LNCAP (cell line): ENCODE measurements at regions not wholly inside any gene's neighbourhood (a gene's known extent, or its start where the extent isn't known, plus 50 kb on each side); places are given as distances from the start of the nearest gene placed in this dataset.

ENCODE experiments used
- TF ChIP-seq, protein P1 (sequence below): fragments of 450-650 bp; IDR thresholded peaks from 2 replicates; pipeline ENCODE4 v1.5.1; 2017; ENCODE audit warnings: mild to moderate bottlenecking

- TF ChIP-seq, protein P1, sequence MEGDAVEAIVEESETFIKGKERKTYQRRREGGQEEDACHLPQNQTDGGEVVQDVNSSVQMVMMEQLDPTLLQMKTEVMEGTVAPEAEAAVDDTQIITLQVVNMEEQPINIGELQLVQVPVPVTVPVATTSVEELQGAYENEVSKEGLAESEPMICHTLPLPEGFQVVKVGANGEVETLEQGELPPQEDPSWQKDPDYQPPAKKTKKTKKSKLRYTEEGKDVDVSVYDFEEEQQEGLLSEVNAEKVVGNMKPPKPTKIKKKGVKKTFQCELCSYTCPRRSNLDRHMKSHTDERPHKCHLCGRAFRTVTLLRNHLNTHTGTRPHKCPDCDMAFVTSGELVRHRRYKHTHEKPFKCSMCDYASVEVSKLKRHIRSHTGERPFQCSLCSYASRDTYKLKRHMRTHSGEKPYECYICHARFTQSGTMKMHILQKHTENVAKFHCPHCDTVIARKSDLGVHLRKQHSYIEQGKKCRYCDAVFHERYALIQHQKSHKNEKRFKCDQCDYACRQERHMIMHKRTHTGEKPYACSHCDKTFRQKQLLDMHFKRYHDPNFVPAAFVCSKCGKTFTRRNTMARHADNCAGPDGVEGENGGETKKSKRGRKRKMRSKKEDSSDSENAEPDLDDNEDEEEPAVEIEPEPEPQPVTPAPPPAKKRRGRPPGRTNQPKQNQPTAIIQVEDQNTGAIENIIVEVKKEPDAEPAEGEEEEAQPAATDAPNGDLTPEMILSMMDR = no peak
Observed at GRCh38 chr1:221829327-221830015, 87.6 kb upstream of the DUSP10 start.

DNA sequence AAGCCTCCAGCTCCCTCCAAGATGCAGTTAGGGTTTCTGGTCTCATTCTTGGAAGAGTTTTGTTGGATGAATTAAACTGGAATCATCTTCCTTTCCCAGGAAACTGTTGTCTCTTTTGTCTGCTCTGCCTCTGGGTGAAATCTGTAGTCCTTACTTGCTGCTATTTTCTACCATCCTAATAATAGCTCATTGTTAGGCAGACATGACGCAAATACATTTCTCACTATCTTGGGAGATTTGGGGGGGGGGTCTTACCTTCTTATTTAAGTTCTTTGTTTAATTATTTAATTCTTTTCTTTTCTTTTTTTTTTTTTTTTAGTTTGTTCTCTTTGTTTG lies 85.4 kb upstream of the DUSP10 start:
- TF ChIP-seq, protein P1 = no peak

DNA sequence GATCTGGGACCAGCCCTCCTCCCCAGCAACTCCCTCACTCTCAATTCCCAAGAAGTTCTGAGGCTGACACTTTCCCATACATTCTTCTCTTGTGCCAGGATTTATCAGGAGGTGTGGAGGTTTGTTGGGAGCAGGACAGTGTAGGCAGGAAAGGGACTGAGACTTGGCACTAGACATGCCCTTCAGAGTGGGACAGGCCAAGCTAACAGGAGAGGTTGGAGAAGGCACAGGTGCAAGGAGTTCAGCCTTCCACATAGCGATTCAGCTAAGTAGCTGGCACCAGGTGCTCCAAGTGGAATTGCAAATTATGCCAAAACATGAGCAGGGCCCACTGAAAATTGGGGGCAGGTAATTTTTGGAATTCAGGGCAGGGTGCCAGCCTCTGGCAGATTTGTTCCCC lies 83.0 kb upstream of the DUSP10 start:
- TF ChIP-seq, protein P1 = no peak

- TF ChIP-seq, protein P1 = no peak
Observed at GRCh38 chr1:221824025-221824424, 82.1 kb upstream of the DUSP10 start.

DNA sequence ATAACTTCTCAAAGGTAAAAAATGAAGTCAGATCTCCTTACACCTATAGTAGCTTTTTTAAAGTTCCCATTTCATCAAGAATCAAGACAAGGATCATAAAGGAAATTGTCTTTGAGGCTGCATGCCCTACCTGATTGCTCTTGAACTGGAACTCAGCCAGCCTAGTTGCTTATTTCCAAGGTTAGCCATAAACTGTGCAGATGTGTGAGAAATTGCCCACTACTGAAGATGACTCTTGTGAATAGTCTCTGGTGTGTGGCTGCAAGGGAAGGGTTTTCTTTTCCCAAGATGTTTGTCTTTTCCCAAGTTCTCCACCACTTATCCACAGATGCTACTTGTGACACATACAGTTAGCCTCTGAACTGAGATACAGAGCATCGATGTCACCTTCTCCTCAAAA lies 81.7 kb upstream of the DUSP10 start:
- TF ChIP-seq, protein P1 = no peak

DNA sequence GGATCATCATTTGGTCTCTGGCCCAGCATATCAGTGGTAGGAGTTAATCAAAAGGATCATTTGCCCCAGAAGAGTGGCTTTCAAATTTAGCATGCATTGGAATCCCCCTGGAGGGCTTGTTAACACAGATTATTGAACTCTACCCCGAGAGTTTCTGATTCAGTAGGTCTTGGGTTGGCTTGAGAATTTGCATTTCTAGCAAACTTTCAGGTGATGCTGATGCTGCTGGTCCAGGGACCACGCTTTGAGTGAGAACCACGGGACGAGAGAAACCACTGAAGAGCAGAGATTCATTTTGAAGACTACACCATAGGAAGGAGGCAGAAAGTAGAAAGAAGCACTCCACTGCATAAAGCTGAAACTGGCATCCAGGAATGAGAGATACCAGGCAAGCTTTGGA lies 81.3 kb upstream of the DUSP10 start:
- TF ChIP-seq, protein P1 = no peak

- TF ChIP-seq, protein P1 = no peak
Observed at GRCh38 chr1:221822591-221822990, 80.7 kb upstream of the DUSP10 start.

DNA sequence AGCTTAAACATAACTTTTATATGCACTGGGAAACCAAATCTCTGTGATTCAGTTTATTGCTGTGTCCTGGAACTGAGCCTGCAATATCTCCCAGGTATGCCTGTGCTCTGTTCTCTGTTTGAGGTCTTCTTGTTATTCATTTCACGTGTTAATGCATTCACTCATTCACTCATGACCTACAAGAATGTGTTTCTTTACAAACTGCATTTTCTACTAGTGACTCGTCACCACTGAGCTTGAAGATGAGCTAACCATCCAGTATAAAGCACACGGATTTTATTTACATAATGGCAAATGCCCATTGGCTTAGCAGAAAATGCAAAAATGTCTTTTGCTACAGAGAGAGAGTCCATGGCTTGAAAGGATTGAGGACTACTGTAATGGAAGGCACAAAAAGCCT lies 75.0 kb upstream of the DUSP10 start:
- TF ChIP-seq, protein P1 = no peak
